HEK293T (cell line): ENCODE measurements at regions not wholly inside any gene's neighbourhood (a gene's known extent, or its start where the extent isn't known, plus 50 kb on each side); places are given as distances from the start of the nearest gene placed in this dataset.

Experiments used
- FOXM1 ChIP-seq: fragments of 450-650 bp; IDR thresholded peaks from 2 replicates; pipeline ENCODE4 v1.6.1; 2017; ENCODE audit warnings: mild to moderate bottlenecking, borderline replicate concordance
- HDGF ChIP-seq: fragments of 450-650 bp; IDR thresholded peaks from 2 replicates; pipeline ENCODE4 v1.6.1; 2017; ENCODE audit warnings: antibody characterized with exemption, borderline replicate concordance

- TF ChIP-seq HDGF: no peak
- TF ChIP-seq FOXM1: no peak
Measured at GRCh38 chr4:20378181-20378580, 126.5 kb downstream of the SLIT2 start.
